Ishikawa (cell line): ENCODE measurements at regions not wholly inside any gene's neighbourhood (a gene's known extent, or its start where the extent isn't known, plus 50 kb on each side); places are given as distances from the start of the nearest gene placed in this dataset.

Source experiments
- MAX ChIP-seq: IDR thresholded peaks from 2 replicates; pipeline ENCODE4 v1.6.1; 2012
- RAD21 ChIP-seq: IDR thresholded peaks from 2 replicates; pipeline ENCODE4 v1.6.1; 2012; ENCODE audit warnings: low read depth
- REST ChIP-seq: IDR thresholded peaks from 2 replicates; pipeline ENCODE4 v1.6.1; 2012; ENCODE audit warnings: low read depth, mild to moderate bottlenecking
- TCF12 ChIP-seq: IDR thresholded peaks from 2 replicates; pipeline ENCODE4 v1.6.1; 2012; ENCODE audit warnings: low read depth

GRCh38 chr12:42812086-42812485 lies 222.5 kb upstream of the PRICKLE1 start:
- TF ChIP-seq MAX (no peak), REST (no peak), TCF12 (no peak), RAD21 (no peak)
